ENCODE measurements at regions not wholly inside any gene's neighbourhood (a gene's known extent, or its start where the extent isn't known, plus 50 kb on each side); places are given as distances from the start of the nearest gene placed in this dataset.

- TF ChIP-seq POLR2AphosphoS5 (IDR thresholded peaks at IDR 0.05): no peak
- no peak for TF ChIP-seq CTCF (IDR thresholded peaks at IDR 0.05 in 8 of 11, conservative IDR thresholded peaks at IDR 0.05 in 3 of 11)
These were observed 434.7 kb downstream of the DTWD2 start for GRCh38 chr5:118553662-118554061.

Data from spleen (tissue), 7 donors.